Activated B cell treated with CpG ODN at 0.5 μM for 24 hours (primary cell): ENCODE measurements at regions not wholly inside any gene's neighbourhood (a gene's known extent, or its start where the extent isn't known, plus 50 kb on each side); places are given as distances from the start of the nearest gene placed in this dataset.

Experiments used
- ATAC-seq: fragments of 200-7000 bp; cut with Tn5 transposase; one replicate; pipeline ENCODE4 v1.10.0; 2021; ENCODE audit warnings: low read depth, mild to moderate bottlenecking, moderate library complexity
- CTCF ChIA-PET: fragments of 350-600 bp; sonication (Branson Sonifier 250); formaldehyde crosslinking; loops from one replicate; lab custom pipeline; 2021; ENCODE audit warnings: antibody characterized with exemption; lab: Charles Lee
- POLR2A ChIA-PET: fragments of 350-600 bp; sonication (Branson Sonifier 250); formaldehyde crosslinking; loops from one replicate; lab custom pipeline; 2021; ENCODE audit warnings: antibody characterized with exemption; lab: Charles Lee
- DNase-seq: peaks from one replicate; pipeline ENCODE4 v3.0.0; 2022
- H3K27ac Mint-ChIP-seq: one replicate; pipeline ENCODE4 v1.8.0; 2020; ENCODE audit warnings: mixed read lengths
- H3K27me3 Mint-ChIP-seq: one replicate; pipeline ENCODE4 v1.8.0; 2021; ENCODE audit warnings: mixed read lengths
- H3K36me3 Mint-ChIP-seq: one replicate; pipeline ENCODE4 v1.8.0; 2021; ENCODE audit warnings: low read depth, mixed read lengths
- H3K4me1 Mint-ChIP-seq: one replicate; pipeline ENCODE4 v1.8.0; 2021; ENCODE audit warnings: mixed read lengths
- H3K4me3 Mint-ChIP-seq: one replicate; pipeline ENCODE4 v1.8.0; 2020; ENCODE audit warnings: mild to moderate bottlenecking, mixed read lengths
- H3K9me3 Mint-ChIP-seq: one replicate; pipeline ENCODE4 v1.8.0; 2020; ENCODE audit warnings: mixed read lengths
- intact Hi-C: fragments of 100-400 bp; cut with micrococcal nuclease; formaldehyde crosslinking; loops from one replicate; pipeline ENCODE4 v1.15.1; 2024
- TF ChIP-seq, protein P1 (sequence below): fragments of 200-600 bp; IDR thresholded peaks from one replicate; pipeline ENCODE4 v1.8.0; 2022; ENCODE audit warnings: antibody characterized with exemption, mild to moderate bottlenecking

DNA sequence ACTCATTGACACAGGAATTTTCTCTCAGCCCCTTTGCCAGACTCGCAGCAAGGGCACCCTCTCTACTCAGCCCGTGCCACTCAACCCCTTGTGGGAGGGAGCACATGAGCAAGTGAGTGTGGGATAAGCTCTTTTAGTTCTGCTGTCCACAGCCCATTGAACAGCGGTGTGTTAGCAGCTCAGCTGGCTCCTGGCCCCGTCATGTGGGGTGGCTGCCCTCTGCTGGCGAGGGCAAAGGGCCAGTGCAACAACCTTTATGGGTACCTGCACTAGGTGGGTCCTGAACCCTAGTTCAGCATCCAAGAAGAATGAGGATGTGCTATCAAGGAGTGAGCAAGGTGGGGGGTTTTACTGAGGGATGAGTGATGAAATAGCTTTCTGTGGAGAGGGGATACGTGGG, 85.0 kb upstream of the ZNF81 start:
- ChIA-PET CTCF (no interaction called here), POLR2A (no interaction called here)
- intact Hi-C loops: loop anchor here (2.0 to 5.0 kb wide), 2 partner anchors 211 to 559 kb away; partner anchors contain the start of gene UBA1
- no peaks in the 10 kb centered on the region for H3K9me3 Mint-ChIP-seq
- TF ChIP-seq, protein P1, sequence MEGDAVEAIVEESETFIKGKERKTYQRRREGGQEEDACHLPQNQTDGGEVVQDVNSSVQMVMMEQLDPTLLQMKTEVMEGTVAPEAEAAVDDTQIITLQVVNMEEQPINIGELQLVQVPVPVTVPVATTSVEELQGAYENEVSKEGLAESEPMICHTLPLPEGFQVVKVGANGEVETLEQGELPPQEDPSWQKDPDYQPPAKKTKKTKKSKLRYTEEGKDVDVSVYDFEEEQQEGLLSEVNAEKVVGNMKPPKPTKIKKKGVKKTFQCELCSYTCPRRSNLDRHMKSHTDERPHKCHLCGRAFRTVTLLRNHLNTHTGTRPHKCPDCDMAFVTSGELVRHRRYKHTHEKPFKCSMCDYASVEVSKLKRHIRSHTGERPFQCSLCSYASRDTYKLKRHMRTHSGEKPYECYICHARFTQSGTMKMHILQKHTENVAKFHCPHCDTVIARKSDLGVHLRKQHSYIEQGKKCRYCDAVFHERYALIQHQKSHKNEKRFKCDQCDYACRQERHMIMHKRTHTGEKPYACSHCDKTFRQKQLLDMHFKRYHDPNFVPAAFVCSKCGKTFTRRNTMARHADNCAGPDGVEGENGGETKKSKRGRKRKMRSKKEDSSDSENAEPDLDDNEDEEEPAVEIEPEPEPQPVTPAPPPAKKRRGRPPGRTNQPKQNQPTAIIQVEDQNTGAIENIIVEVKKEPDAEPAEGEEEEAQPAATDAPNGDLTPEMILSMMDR: no peak
- DNase-seq (no peak), ATAC-seq (no peak)
- no peak overlapping the region for H3K27ac Mint-ChIP-seq
- no peak overlapping the region for H3K4me3 Mint-ChIP-seq
- H3K4me1 Mint-ChIP-seq: no peaks in the 10 kb centered on the region
- H3K36me3 Mint-ChIP-seq: no peaks in the 10 kb centered on the region
- peaks cover 14% of the 10 kb centered on the region for H3K27me3 Mint-ChIP-seq

DNA sequence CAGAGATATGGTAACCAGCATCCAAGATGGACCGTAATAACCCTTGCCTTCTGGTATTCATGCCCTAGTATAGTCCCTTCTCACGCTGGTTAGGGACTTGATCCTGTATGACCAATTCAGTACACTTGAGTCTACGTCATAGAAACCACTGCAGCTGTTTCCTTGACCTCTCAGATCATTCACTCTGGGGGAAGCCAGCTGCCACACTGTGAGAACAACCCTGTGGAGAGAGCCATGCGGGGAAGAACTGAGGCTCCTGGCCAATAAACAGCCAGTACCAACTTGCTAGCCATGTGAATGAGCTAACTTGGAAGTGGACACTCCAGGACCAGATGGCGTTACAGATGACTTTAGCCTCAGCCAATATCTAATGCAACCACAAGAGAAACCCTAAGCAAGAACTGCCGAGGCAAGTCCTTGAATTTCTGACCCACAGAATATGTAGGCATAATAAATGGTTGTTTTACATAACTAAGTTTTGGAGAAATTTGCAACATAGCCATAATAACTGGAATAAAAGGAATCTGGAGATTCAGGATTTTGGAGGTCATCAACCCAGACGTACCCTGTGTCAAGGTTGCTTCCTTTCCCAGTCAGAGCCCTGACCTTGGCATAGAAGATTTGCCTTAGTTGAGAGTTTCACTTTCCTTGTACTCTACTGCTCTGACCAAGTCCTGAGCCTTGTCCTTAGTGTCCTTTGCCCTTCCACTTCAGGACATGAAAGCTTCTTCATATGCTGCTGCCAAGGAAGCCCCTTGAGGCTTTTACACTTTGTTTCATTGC, 87.3 kb upstream of the ZNF81 start:
- intact Hi-C loops: no loop called here
- Mint-ChIP-seq H3K27me3 (peaks cover 10% of the 10 kb centered on the region), H3K9me3 (no peaks in the 10 kb centered on the region), H3K36me3 (no peaks in the 10 kb centered on the region), H3K27ac (no peak overlapping the region), H3K4me1 (no peaks in the 10 kb centered on the region), H3K4me3 (no peak overlapping the region)
- POLR2A ChIA-PET: no interaction called here
- ATAC-seq (no peak), DNase-seq (no peak)
- TF ChIP-seq, protein P1: no peak
- CTCF ChIA-PET: no interaction called here

DNA sequence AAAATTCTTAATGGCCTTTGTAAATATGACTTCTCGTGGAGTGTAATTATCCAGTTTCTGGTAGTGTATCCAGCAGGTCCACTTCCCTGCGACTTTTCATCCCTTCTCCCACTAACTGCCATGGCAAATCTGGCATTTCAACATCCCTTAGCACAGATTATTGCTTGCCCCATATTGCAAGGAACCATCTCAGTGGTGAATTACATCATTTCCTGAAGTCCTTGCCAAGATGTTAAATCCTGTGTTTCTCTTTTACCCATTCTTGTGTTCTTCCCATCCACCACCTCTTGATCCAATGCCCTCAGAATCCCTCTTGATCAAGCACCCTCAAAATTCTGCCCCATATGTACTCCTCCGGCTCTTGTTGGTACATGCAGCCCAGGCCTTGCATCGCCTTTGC, 88.1 kb upstream of the ZNF81 start:
- H3K27me3 Mint-ChIP-seq: peaks cover 10% of the 10 kb centered on the region
- TF ChIP-seq, protein P1: no peak
- no peak overlapping the region for H3K27ac Mint-ChIP-seq
- H3K4me1 Mint-ChIP-seq: no peaks in the 10 kb centered on the region
- ATAC-seq (no peak), DNase-seq (no peak)
- no peak overlapping the region for H3K4me3 Mint-ChIP-seq
- H3K36me3 Mint-ChIP-seq: no peaks in the 10 kb centered on the region
- ChIA-PET CTCF (no interaction called here), POLR2A (no interaction called here)
- intact Hi-C loops: no loop called here
- H3K9me3 Mint-ChIP-seq: no peaks in the 10 kb centered on the region

DNA sequence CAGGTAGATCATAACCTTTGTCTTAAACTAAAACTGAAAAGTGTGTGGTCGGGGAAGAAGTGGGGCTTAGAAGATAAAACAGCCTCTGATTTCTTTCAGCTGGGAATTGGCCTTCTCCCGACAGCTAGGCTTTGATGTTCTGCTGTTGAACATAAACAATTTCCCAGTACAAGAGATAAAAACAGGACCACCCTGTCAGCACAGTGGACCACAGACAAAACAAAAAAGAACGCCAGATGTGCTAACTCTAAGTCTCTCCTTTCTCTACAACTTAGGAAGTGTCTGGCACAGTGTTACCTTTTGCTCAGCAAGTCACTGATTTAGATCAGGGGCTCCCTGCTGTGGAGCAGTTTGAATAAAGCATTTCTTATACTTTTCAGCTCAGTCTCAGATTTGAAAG, 87.5 kb upstream of the UXT start:
- DNase-seq: no peak
- H3K4me1 Mint-ChIP-seq: no peaks in the 10 kb centered on the region
- no peaks in the 10 kb centered on the region for H3K36me3 Mint-ChIP-seq
- intact Hi-C loops: no loop called here
- TF ChIP-seq, protein P1: no peak
- ChIA-PET CTCF (no interaction called here), POLR2A (no interaction called here)
- H3K27ac Mint-ChIP-seq: no peak overlapping the region
- ATAC-seq: no peak
- H3K27me3 Mint-ChIP-seq: peaks cover 10% of the 10 kb centered on the region
- H3K9me3 Mint-ChIP-seq: no peaks in the 10 kb centered on the region
- H3K4me3 Mint-ChIP-seq: no peak overlapping the region

DNA sequence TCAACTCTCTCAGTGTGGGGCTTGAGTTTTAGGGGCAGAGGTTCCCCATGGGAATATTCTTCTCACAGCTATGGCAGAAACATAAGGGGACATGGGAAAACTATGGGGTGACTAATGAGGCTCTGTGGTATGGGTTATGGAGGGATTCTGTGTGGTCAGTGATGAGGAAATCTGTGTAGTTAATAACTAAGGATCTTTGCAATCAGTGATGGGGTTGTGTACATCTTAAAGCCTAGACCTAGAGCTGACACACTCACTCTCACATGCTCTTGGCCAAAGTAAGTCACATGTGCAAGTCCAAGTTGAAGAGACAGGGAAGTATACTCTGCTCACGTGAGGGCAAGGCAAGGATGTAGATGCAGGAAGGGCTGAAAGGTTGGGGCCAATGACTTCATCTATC, 86.4 kb upstream of the UXT start:
- ChIA-PET CTCF (no interaction called here), POLR2A (no interaction called here)
- ATAC-seq: no peak
- Mint-ChIP-seq H3K27me3 (peaks cover 10% of the 10 kb centered on the region), H3K4me3 (no peak overlapping the region), H3K36me3 (no peaks in the 10 kb centered on the region), H3K27ac (no peak overlapping the region), H3K4me1 (no peaks in the 10 kb centered on the region), H3K9me3 (no peaks in the 10 kb centered on the region)
- no peak for DNase-seq
- intact Hi-C loops: no loop called here
- TF ChIP-seq, protein P1: no peak
